CD14-positive monocyte (primary cell): ENCODE measurements at regions not wholly inside any gene's neighbourhood (a gene's known extent, or its start where the extent isn't known, plus 50 kb on each side); places are given as distances from the start of the nearest gene placed in this dataset.

ENCODE experiments used
- DNase-seq, 3 donors: peaks; one replicate each; pipeline ENCODE4 v3.0.0-alpha.2; 2011 to 2022
- H2AFZ ChIP-seq: 2 replicates; pipeline ENCODE4 v1.6.0; 2012; ENCODE audit warnings: mild to moderate bottlenecking, low read depth, low read length, inconsistent platforms; ENCODE audit not compliant: insufficient read depth, poor library complexity, severe bottlenecking
- H3K27ac ChIP-seq, 2 donors: 1 replicate in 1 of 2; 2 replicates in 1 of 2; pipeline ENCODE4 v1.5.1; 2012 to 2013; ENCODE audit warnings: low read length in 2 of 2, control low read depth in 1 of 2, inconsistent platforms in 1 of 2, low read depth in 1 of 2, mild to moderate bottlenecking in 1 of 2
- H3K27me3 ChIP-seq, 2 donors: one replicate each; pipeline versions ENCODE4 v1.6.0 to v1.6.1; 2011 to 2013; ENCODE audit warnings: low read length in 2 of 2; ENCODE audit not compliant: control insufficient read depth in 2 of 2, insufficient read depth in 2 of 2
- H3K36me3 ChIP-seq, 2 donors: replicated peaks in 1 of 2; 1 replicate in 1 of 2; 2 replicates in 1 of 2; pipeline versions ENCODE4 v1.5.1 to v1.6.1; 2012 to 2013; ENCODE audit warnings: low read length in 2 of 2, control low read depth in 1 of 2, inconsistent platforms in 1 of 2, mild to moderate bottlenecking in 1 of 2; ENCODE audit not compliant: insufficient read depth in 2 of 2, control insufficient read depth in 1 of 2
- H3K4me1 ChIP-seq, 2 donors: 1 replicate in 1 of 2; 2 replicates in 1 of 2; pipeline versions ENCODE4 v1.5.1 to v1.6.1; 2012 to 2013; ENCODE audit warnings: low read length in 2 of 2, control low read depth in 1 of 2, inconsistent platforms in 1 of 2, mild to moderate bottlenecking in 1 of 2, moderate library complexity in 1 of 2; ENCODE audit not compliant: insufficient read depth in 2 of 2, control insufficient read depth in 1 of 2
- H3K4me2 ChIP-seq: replicated peaks from 2 replicates; pipeline ENCODE3; 2012; ENCODE audit warnings: low read length, moderate library complexity, mild to moderate bottlenecking; ENCODE audit not compliant: poor library complexity, severe bottlenecking; ENCODE audit errors: extremely low read depth
- H3K4me3 ChIP-seq, 3 experiments: fragments of 200-600 bp in 1 of 3; sonication (generic) in 1 of 3; replicated peaks in 1 of 3; 1 replicate in 2 of 3; 2 replicates in 1 of 3; pipeline ENCODE4 v1.5.1; 2011 to 2013; ENCODE audit warnings: low read length in 3 of 3, mild to moderate bottlenecking in 3 of 3, control low read depth in 2 of 3, low read depth in 2 of 3, inconsistent platforms in 1 of 3, moderate library complexity in 1 of 3
- H3K79me2 ChIP-seq: 2 replicates; pipeline ENCODE4 v1.6.0; 2012; ENCODE audit warnings: mild to moderate bottlenecking, control low read depth, inconsistent platforms, low read length, moderate library complexity; ENCODE audit not compliant: insufficient read depth
- H3K9ac ChIP-seq: 2 replicates; pipeline ENCODE4 v1.6.0; 2017; ENCODE audit warnings: low read length, mild to moderate bottlenecking; ENCODE audit not compliant: insufficient read depth, poor library complexity, severe bottlenecking
- H3K9me3 ChIP-seq, 2 donors: replicated peaks in 1 of 2; 1 replicate in 1 of 2; 2 replicates in 1 of 2; pipeline versions ENCODE4 v1.5.1 to v1.6.1; 2012 to 2013; ENCODE audit warnings: low read length in 2 of 2, control low read depth in 1 of 2; ENCODE audit not compliant: control insufficient read depth in 1 of 2, insufficient read depth in 1 of 2
- H4K20me1 ChIP-seq: 2 replicates; pipeline ENCODE4 v1.6.0; 2012; ENCODE audit warnings: mild to moderate bottlenecking, low read length, control low read depth, moderate library complexity; ENCODE audit not compliant: insufficient read depth
- H3K27ac Mint-ChIP-seq, 7 donors: one replicate each; pipeline ENCODE4 v1.8.0; 2020; ENCODE audit warnings: mild to moderate bottlenecking in 7 of 7, mixed read lengths in 7 of 7, moderate library complexity in 6 of 7, inconsistent platforms in 2 of 7
- H3K27me3 Mint-ChIP-seq, 3 donors: one replicate each; pipeline ENCODE4 v1.8.0; 2021 to 2022; ENCODE audit warnings: low read depth in 3 of 3, mild to moderate bottlenecking in 3 of 3, mixed read lengths in 3 of 3, moderate library complexity in 3 of 3, inconsistent platforms in 1 of 3
- H3K36me3 Mint-ChIP-seq, 2 donors: one replicate each; pipeline ENCODE4 v1.8.0; 2020; ENCODE audit warnings: mixed read lengths in 2 of 2, inconsistent platforms in 1 of 2, mild to moderate bottlenecking in 1 of 2
- H3K4me1 Mint-ChIP-seq: one replicate; pipeline ENCODE4 v1.8.0; 2020; ENCODE audit warnings: mild to moderate bottlenecking, mixed read lengths
- H3K4me3 Mint-ChIP-seq, 2 donors: one replicate each; pipeline ENCODE4 v1.8.0; 2020; ENCODE audit warnings: mild to moderate bottlenecking in 2 of 2, mixed read lengths in 2 of 2, moderate library complexity in 1 of 2
- H3K9me3 Mint-ChIP-seq, 7 donors: one replicate each; pipeline ENCODE4 v1.8.0; 2020 to 2022; ENCODE audit warnings: mixed read lengths in 7 of 7, mild to moderate bottlenecking in 6 of 7, moderate library complexity in 6 of 7, inconsistent platforms in 2 of 7
- CTCF ChIP-seq: fragments of 200-600 bp; IDR thresholded peaks from one replicate; pipeline ENCODE4 v1.8.0; 2022; ENCODE audit warnings: antibody characterized with exemption, mild to moderate bottlenecking
- WGBS: methylation state at CpG from one replicate; pipeline ENCODE4 v1.1.5; 2013; ENCODE audit warnings: missing lambda C conversion rate; ENCODE audit not compliant: insufficient coverage; 5-methylcytosine and 5-hydroxymethylcytosine counted together
- intact Hi-C, 2 donors: fragments of 100-400 bp; cut with micrococcal nuclease; formaldehyde crosslinking; loops; one replicate each; pipeline versions ENCODE4 v1.15.0 to v1.15.1; 2023

- no peak overlapping the region for H3K27ac Mint-ChIP-seq
- Histone ChIP-seq H3K27me3 (no peaks in the 10 kb centered on the region), H3K4me2 (no peak overlapping the region), H3K9ac (no peak overlapping the region), H3K4me3 (no peak overlapping the region), H3K4me1 (no peaks in the 10 kb centered on the region), H3K27ac (no peak overlapping the region), H3K9me3 (no peaks in the 10 kb centered on the region), H2AFZ (no peak overlapping the region), H4K20me1 (no peaks in the 10 kb centered on the region), H3K36me3 (no peaks in the 10 kb centered on the region), H3K79me2 (no peaks in the 10 kb centered on the region)
- DNase-seq = no peak
- WGBS = no CpG with 5 or more reads among the region's 3 CpGs
- H3K27me3 Mint-ChIP-seq = peaks cover 0 to 1% (median 0%) of the 10 kb centered on the region in 3 donors
- no peak for TF ChIP-seq CTCF
- peaks cover 0 to 5% (median 0%) of the 10 kb centered on the region in 7 donors for H3K9me3 Mint-ChIP-seq
- intact Hi-C loops = no loop called here
- no peaks in the 10 kb centered on the region for H3K36me3 Mint-ChIP-seq
- no peaks in the 10 kb centered on the region for H3K4me1 Mint-ChIP-seq
- H3K4me3 Mint-ChIP-seq = no peak overlapping the region
These were observed 300.1 kb downstream of the NOL4 start for GRCh38 chr18:33924576-33924975.

GRCh38 chr18:33923980-33924379, 300.7 kb downstream of the NOL4 start:
- no peak overlapping the region for H3K27ac Mint-ChIP-seq
- 69% methylated on average over 3 of the region's 3 CpGs for WGBS
- peaks cover 0 to 5% (median 0%) of the 10 kb centered on the region in 7 donors for H3K9me3 Mint-ChIP-seq
- no peaks in the 10 kb centered on the region for H3K36me3 Mint-ChIP-seq
- no peak overlapping the region for H3K4me2 ChIP-seq
- H3K4me1 Mint-ChIP-seq = no peaks in the 10 kb centered on the region
- H3K27me3 ChIP-seq = no peaks in the 10 kb centered on the region
- H3K27me3 Mint-ChIP-seq = peaks cover 0 to 1% (median 0%) of the 10 kb centered on the region in 3 donors
- H3K9ac ChIP-seq = no peak overlapping the region
- no peak for TF ChIP-seq CTCF
- H3K79me2 ChIP-seq = no peaks in the 10 kb centered on the region
- DNase-seq = no peak
- intact Hi-C loops = no loop called here
- H3K36me3 ChIP-seq = no peaks in the 10 kb centered on the region
- no peak overlapping the region for H2AFZ ChIP-seq
- H3K4me3 ChIP-seq = no peak overlapping the region
- no peaks in the 10 kb centered on the region for H3K9me3 ChIP-seq
- H3K27ac ChIP-seq = no peak overlapping the region
- H3K4me1 ChIP-seq = no peaks in the 10 kb centered on the region
- H4K20me1 ChIP-seq = no peaks in the 10 kb centered on the region
- no peak overlapping the region for H3K4me3 Mint-ChIP-seq
